Smooth muscle cell (in vitro differentiated cells): ENCODE measurements at regions not wholly inside any gene's neighbourhood (a gene's known extent, or its start where the extent isn't known, plus 50 kb on each side); places are given as distances from the start of the nearest gene placed in this dataset.

Source experiments
- DNase-seq: peaks from one replicate; lab custom pipeline; 2025; ENCODE audit not compliant: unreplicated experiment; lab: John Stamatoyannopoulos, UW
- H2AFZ ChIP-seq: fragments of 200-600 bp; sonication (generic); 2 replicates; pipeline ENCODE4 v1.6.0; 2016; ENCODE audit warnings: antibody characterized with exemption, low read depth, mild to moderate bottlenecking
- H3F3A ChIP-seq: fragments of 200-600 bp; sonication (generic); 2 replicates; pipeline ENCODE4 v1.6.0; 2017; ENCODE audit warnings: antibody characterized with exemption, low read depth
- H3K27ac ChIP-seq: fragments of 200-600 bp; sonication (generic); 2 replicates; pipeline ENCODE4 v1.5.1; 2016; ENCODE audit warnings: low read depth, mild to moderate bottlenecking
- H3K27me3 ChIP-seq: fragments of 200-600 bp; sonication (generic); 2 replicates; pipeline ENCODE4 v1.6.1; 2016; ENCODE audit warnings: low read depth, mild to moderate bottlenecking
- H3K36me3 ChIP-seq: fragments of 200-600 bp; sonication (generic); 2 replicates; pipeline ENCODE4 v1.5.1; 2016; ENCODE audit warnings: low read depth
- H3K4me1 ChIP-seq: fragments of 200-600 bp; sonication (generic); 2 replicates; pipeline ENCODE4 v1.5.1; 2016; ENCODE audit warnings: low read depth
- H3K4me2 ChIP-seq: fragments of 200-600 bp; sonication (generic); 2 replicates; pipeline ENCODE4 v1.6.0; 2016; ENCODE audit warnings: mild to moderate bottlenecking
- H3K4me3 ChIP-seq: fragments of 200-600 bp; sonication (generic); 2 replicates; pipeline ENCODE4 v1.5.1; 2016; ENCODE audit warnings: mild to moderate bottlenecking
- H3K79me2 ChIP-seq: fragments of 200-600 bp; sonication (generic); 2 replicates; pipeline ENCODE4 v1.6.0; 2016; ENCODE audit warnings: low read depth, mild to moderate bottlenecking
- H3K9ac ChIP-seq: fragments of 200-600 bp; sonication (generic); 2 replicates; pipeline ENCODE4 v1.6.0; 2016; ENCODE audit warnings: low read depth
- H3K9me3 ChIP-seq: fragments of 200-600 bp; sonication (generic); replicated peaks from 2 replicates; pipeline ENCODE4 v1.5.1; 2016; ENCODE audit warnings: low read depth
- H4K20me1 ChIP-seq: fragments of 200-600 bp; sonication (generic); 2 replicates; pipeline ENCODE4 v1.6.0; 2016; ENCODE audit warnings: low read depth
- WGBS: methylation state at CpG from one replicate; pipeline ENCODE4 v1.1.7; 2016; ENCODE audit warnings: low lambda C conversion rate; 5-methylcytosine and 5-hydroxymethylcytosine counted together
- TF ChIP-seq, protein P1 (sequence below): fragments of 200-600 bp; sonication (generic); IDR thresholded peaks from 2 replicates; pipeline ENCODE4 v1.5.1; 2017; ENCODE audit warnings: borderline replicate concordance, mild to moderate bottlenecking, antibody characterized with exemption; ENCODE audit not compliant: insufficient read depth, poor library complexity, severe bottlenecking

GRCh38 chr12:25810683-25811082 is 147.8 kb upstream of the RASSF8 start:
- no peaks in the 10 kb centered on the region for H3K79me2 ChIP-seq
- H2AFZ ChIP-seq: no peak overlapping the region
- no peaks in the 10 kb centered on the region for H3F3A ChIP-seq
- no peaks in the 10 kb centered on the region for H3K4me1 ChIP-seq
- no peak overlapping the region for H3K9ac ChIP-seq
- no peak overlapping the region for H3K27ac ChIP-seq
- no peaks in the 10 kb centered on the region for H3K27me3 ChIP-seq
- no peak overlapping the region for H3K4me2 ChIP-seq
- no peaks in the 10 kb centered on the region for H4K20me1 ChIP-seq
- no peaks in the 10 kb centered on the region for H3K9me3 ChIP-seq
- no peaks in the 10 kb centered on the region for H3K36me3 ChIP-seq
- 92% methylated on average over 1 of the region's 1 CpG for WGBS
- TF ChIP-seq, protein P1, sequence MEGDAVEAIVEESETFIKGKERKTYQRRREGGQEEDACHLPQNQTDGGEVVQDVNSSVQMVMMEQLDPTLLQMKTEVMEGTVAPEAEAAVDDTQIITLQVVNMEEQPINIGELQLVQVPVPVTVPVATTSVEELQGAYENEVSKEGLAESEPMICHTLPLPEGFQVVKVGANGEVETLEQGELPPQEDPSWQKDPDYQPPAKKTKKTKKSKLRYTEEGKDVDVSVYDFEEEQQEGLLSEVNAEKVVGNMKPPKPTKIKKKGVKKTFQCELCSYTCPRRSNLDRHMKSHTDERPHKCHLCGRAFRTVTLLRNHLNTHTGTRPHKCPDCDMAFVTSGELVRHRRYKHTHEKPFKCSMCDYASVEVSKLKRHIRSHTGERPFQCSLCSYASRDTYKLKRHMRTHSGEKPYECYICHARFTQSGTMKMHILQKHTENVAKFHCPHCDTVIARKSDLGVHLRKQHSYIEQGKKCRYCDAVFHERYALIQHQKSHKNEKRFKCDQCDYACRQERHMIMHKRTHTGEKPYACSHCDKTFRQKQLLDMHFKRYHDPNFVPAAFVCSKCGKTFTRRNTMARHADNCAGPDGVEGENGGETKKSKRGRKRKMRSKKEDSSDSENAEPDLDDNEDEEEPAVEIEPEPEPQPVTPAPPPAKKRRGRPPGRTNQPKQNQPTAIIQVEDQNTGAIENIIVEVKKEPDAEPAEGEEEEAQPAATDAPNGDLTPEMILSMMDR: no peak
- no peak overlapping the region for H3K4me3 ChIP-seq
- no peak for DNase-seq

DNA sequence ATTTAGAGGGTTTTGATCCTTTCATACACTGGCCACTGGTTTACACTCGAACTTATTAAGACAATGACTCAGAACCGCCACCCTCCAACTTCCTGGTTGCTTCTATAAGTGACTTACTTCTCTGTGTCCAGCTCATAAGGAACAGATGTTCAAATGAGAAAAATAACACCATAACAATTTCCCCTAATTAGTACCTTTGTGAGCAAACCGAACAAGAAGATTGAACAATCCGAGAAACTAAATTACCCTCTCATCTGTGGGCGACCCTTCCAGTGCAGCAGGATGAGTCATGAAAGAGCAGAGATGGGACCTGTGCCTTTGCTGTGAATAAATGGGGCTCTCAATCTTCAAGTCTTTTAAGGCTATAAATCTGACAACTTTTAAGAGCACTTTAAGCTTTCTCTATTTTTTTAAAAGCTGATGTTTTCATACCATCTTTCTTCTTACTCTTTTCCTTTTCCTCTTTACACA is 146.8 kb upstream of the RASSF8 start:
- H2AFZ ChIP-seq: no peak overlapping the region
- H3K4me2 ChIP-seq: peak overlapping the region; percentile 25
- TF ChIP-seq, protein P1: no peak

GRCh38 chr12:25812295-25812694 is 146.2 kb upstream of the RASSF8 start:
- Histone ChIP-seq H3K27me3 (no peaks in the 10 kb centered on the region), H2AFZ (no peak overlapping the region), H3K9me3 (no peaks in the 10 kb centered on the region), H3K36me3 (no peaks in the 10 kb centered on the region), H3K27ac (no peak overlapping the region), H3K9ac (no peak overlapping the region), H3K4me1 (no peaks in the 10 kb centered on the region), H3K4me2 (no peak overlapping the region), H3K79me2 (no peaks in the 10 kb centered on the region), H3K4me3 (no peak overlapping the region), H4K20me1 (no peaks in the 10 kb centered on the region), H3F3A (no peaks in the 10 kb centered on the region)
- WGBS: 88% methylated on average over 4 of the region's 4 CpGs
- DNase-seq: no peak
- TF ChIP-seq, protein P1: no peak

More for the DNA sequence above, 146.8 kb upstream of the RASSF8 start:
- no peaks in the 10 kb centered on the region for H3K4me1 ChIP-seq
- H3K27ac ChIP-seq: no peak overlapping the region
- H4K20me1 ChIP-seq: no peaks in the 10 kb centered on the region
- no peaks in the 10 kb centered on the region for H3K27me3 ChIP-seq
- no peak for DNase-seq
- no peaks in the 10 kb centered on the region for H3K36me3 ChIP-seq
- no peak overlapping the region for H3K9ac ChIP-seq
- no peaks in the 10 kb centered on the region for H3K9me3 ChIP-seq
- H3K4me3 ChIP-seq: no peak overlapping the region
- no peaks in the 10 kb centered on the region for H3F3A ChIP-seq
- H3K79me2 ChIP-seq: no peaks in the 10 kb centered on the region
- WGBS: 24% methylated on average over 5 of the region's 5 CpGs

DNA sequence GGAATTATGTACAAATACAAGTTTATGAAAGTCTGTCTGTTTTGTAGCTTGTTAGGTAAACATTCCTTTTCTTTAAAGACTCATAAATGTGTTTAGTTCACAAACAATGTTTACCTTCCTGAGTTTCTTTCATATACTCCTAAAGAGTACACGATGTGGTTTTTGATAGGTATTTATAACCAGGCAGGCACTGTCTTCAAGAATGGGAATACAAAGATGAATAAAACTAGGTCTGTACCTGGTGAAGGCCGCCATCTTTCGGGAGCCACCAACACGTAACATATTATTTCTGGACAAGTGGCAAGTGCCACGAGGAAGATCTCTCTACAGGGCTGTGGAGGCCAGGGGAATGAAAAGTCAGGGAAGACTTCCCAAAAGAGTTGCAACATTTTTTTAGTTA is 144.6 kb upstream of the RASSF8 start:
- DNase-seq: no peak
- H3K27me3 ChIP-seq: no peaks in the 10 kb centered on the region
- TF ChIP-seq, protein P1: no peak
- no peak overlapping the region for H2AFZ ChIP-seq
- no peak overlapping the region for H3K4me3 ChIP-seq
- no peaks in the 10 kb centered on the region for H3K36me3 ChIP-seq
- no peaks in the 10 kb centered on the region for H3K4me1 ChIP-seq
- no peaks in the 10 kb centered on the region for H3K79me2 ChIP-seq
- H3F3A ChIP-seq: no peaks in the 10 kb centered on the region
- H3K9me3 ChIP-seq: no peaks in the 10 kb centered on the region
- no peak overlapping the region for H3K9ac ChIP-seq
- WGBS: 98% methylated on average over 5 of the region's 5 CpGs
- H4K20me1 ChIP-seq: no peaks in the 10 kb centered on the region
- H3K27ac ChIP-seq: no peak overlapping the region
- H3K4me2 ChIP-seq: no peak overlapping the region
